HG02759 (cell line): ENCODE measurements at regions not wholly inside any gene's neighbourhood (a gene's known extent, or its start where the extent isn't known, plus 50 kb on each side); places are given as distances from the start of the nearest gene placed in this dataset.

Experiments used
- ATAC-seq: cut with Tn5 transposase; IDR thresholded peaks from one replicate; pipeline ENCODE4 v1.9.1; 2021; ENCODE audit warnings: mild to moderate bottlenecking, moderate library complexity; ENCODE audit not compliant: unreplicated experiment

GRCh38 chr5:10853154-10853553, 92.1 kb upstream of the DAP start:
- no peak for ATAC-seq

- no peak for ATAC-seq
Observed at GRCh38 chr5:10849278-10849677, 88.2 kb upstream of the DAP start.

GRCh38 chr5:10844016-10844415, 83.0 kb upstream of the DAP start:
- ATAC-seq = no peak

GRCh38 chr5:10842823-10843222, 81.8 kb upstream of the DAP start:
- ATAC-seq = no peak

GRCh38 chr5:10839916-10840599, 79.0 kb upstream of the DAP start:
- no peak for ATAC-seq

- no peak for ATAC-seq
Observed at GRCh38 chr5:10839118-10839517, 78.1 kb upstream of the DAP start.

GRCh38 chr5:10838038-10838437, 77.0 kb upstream of the DAP start:
- ATAC-seq = peak; percentile 58

GRCh38 chr5:10836986-10837385, 76.0 kb upstream of the DAP start:
- ATAC-seq = no peak

GRCh38 chr5:10834695-10835094, 73.7 kb upstream of the DAP start:
- ATAC-seq = no peak

- no peak for ATAC-seq
Observed at GRCh38 chr5:10832987-10833386, 72.0 kb upstream of the DAP start.

- ATAC-seq = no peak
Observed at GRCh38 chr5:10832421-10832820, 71.4 kb upstream of the DAP start.

GRCh38 chr5:10831419-10831818, 70.4 kb upstream of the DAP start:
- no peak for ATAC-seq

GRCh38 chr5:10828241-10828640, 67.2 kb upstream of the DAP start:
- ATAC-seq = no peak

GRCh38 chr5:10827571-10827970, 66.5 kb upstream of the DAP start:
- ATAC-seq = no peak

GRCh38 chr5:10826971-10827370, 65.9 kb upstream of the DAP start:
- ATAC-seq = no peak

GRCh38 chr5:10825897-10826644, 65.0 kb upstream of the DAP start:
- ATAC-seq = peak; percentile 67

GRCh38 chr5:10812218-10812617, 51.2 kb upstream of the DAP start:
- ATAC-seq = no peak
